IMR-90 (cell line): ENCODE measurements at regions not wholly inside any gene's neighbourhood (a gene's known extent, or its start where the extent isn't known, plus 50 kb on each side); places are given as distances from the start of the nearest gene placed in this dataset.

Experiments
- ATAC-seq: fragments of 200-7000 bp; cut with Tn5 transposase; 2 replicates; pipeline ENCODE4 v1.9.1; 2020; ENCODE audit warnings: low read depth, mild to moderate bottlenecking, moderate library complexity
- BruUV-seq: library from RNA; stranded (reverse); fragments of 400-500 nt; replicated peaks from 2 replicates; lab custom pipeline; 2021; lab: Mats Ljungman, UMichigan
- CTCF ChIA-PET: fragments of 300-600 bp; formaldehyde crosslinking; extraction: SDS; loops from one replicate; lab custom pipeline; 2021; ENCODE audit warnings: antibody characterized with exemption; lab: Yijun Ruan, JAX
- POLR2A ChIA-PET: fragments of 300-600 bp; sonication (Branson Sonifier 250); formaldehyde crosslinking; loops from one replicate; lab custom pipeline; 2022; ENCODE audit warnings: antibody characterized with exemption; ENCODE audit not compliant: unreplicated experiment; lab: Charles Lee
- DNase-seq: peaks from one replicate; pipeline ENCODE4 v3.0.0; 2013
- H2AFZ ChIP-seq: replicated peaks from 2 replicates; pipeline ENCODE3; 2013; ENCODE audit warnings: low read length, mild to moderate bottlenecking; ENCODE audit not compliant: poor library complexity
- H2AK5ac ChIP-seq: 2 replicates; pipeline ENCODE4 v1.6.1; 2013; ENCODE audit warnings: low read depth, low read length, inconsistent platforms
- H2AK9ac ChIP-seq: replicated peaks from 2 replicates; pipeline ENCODE3; 2013; ENCODE audit warnings: mild to moderate bottlenecking, low read depth, low read length, moderate library complexity; ENCODE audit not compliant: poor library complexity
- H2BK120ac ChIP-seq: 2 replicates; pipeline ENCODE4 v1.6.1; 2013; ENCODE audit warnings: low read depth, low read length, inconsistent platforms
- H2BK15ac ChIP-seq: 3 replicates; pipeline ENCODE4 v1.6.1; 2013; ENCODE audit warnings: low read depth, low read length, inconsistent platforms
- H2BK20ac ChIP-seq: 2 replicates; pipeline ENCODE4 v1.6.1; 2013; ENCODE audit warnings: low read depth, mild to moderate bottlenecking, inconsistent platforms, low read length, moderate library complexity
- H2BK5ac ChIP-seq: 2 replicates; pipeline ENCODE4 v1.6.1; 2013; ENCODE audit warnings: mild to moderate bottlenecking, low read depth, low read length, inconsistent platforms; ENCODE audit not compliant: poor library complexity, severe bottlenecking
- H3K14ac ChIP-seq: replicated peaks from 2 replicates; pipeline ENCODE4 v1.6.1; 2013; ENCODE audit warnings: low read depth, low read length, inconsistent platforms
- H3K18ac ChIP-seq: 2 replicates; pipeline ENCODE4 v1.6.1; 2013; ENCODE audit warnings: low read depth, low read length, control low read depth
- H3K23ac ChIP-seq: 2 replicates; pipeline ENCODE4 v1.6.1; 2013; ENCODE audit warnings: low read depth, low read length, inconsistent platforms
- H3K27ac ChIP-seq: 2 replicates; pipeline ENCODE4 v1.5.1; 2013; ENCODE audit warnings: mild to moderate bottlenecking, control low read depth, low read length; ENCODE audit not compliant: insufficient read depth
- H3K27me3 ChIP-seq: 2 replicates; pipeline ENCODE4 v1.6.1; 2013; ENCODE audit warnings: low read length; ENCODE audit not compliant: control insufficient read depth, insufficient read depth
- H3K36me3 ChIP-seq: 2 replicates; pipeline ENCODE4 v1.6.1; 2013; ENCODE audit warnings: low read length, mixed read lengths; ENCODE audit not compliant: control insufficient read depth, insufficient read depth
- H3K4ac ChIP-seq: 2 replicates; pipeline ENCODE4 v1.6.1; 2013; ENCODE audit warnings: low read depth, low read length, inconsistent platforms
- H3K4me1 ChIP-seq: 2 replicates; pipeline ENCODE4 v1.6.1; 2013; ENCODE audit warnings: low read length, mixed read lengths; ENCODE audit not compliant: control insufficient read depth, insufficient read depth
- H3K4me2 ChIP-seq: 2 replicates; pipeline ENCODE4 v1.6.1; 2013; ENCODE audit warnings: low read depth, mild to moderate bottlenecking, control low read depth, low read length, moderate library complexity
- H3K4me3 ChIP-seq: 2 replicates; pipeline ENCODE4 v1.5.1; 2013; ENCODE audit warnings: low read depth, mild to moderate bottlenecking, control low read depth, low read length, moderate library complexity; ENCODE audit not compliant: insufficient read depth
- H3K56ac ChIP-seq: 2 replicates; pipeline ENCODE4 v1.6.1; 2013; ENCODE audit warnings: low read length, inconsistent platforms; ENCODE audit not compliant: insufficient read depth; ENCODE audit errors: extremely low read depth
- H3K79me1 ChIP-seq, 2 experiments: 2 replicates each; pipeline ENCODE4 v1.6.1; 2013; ENCODE audit warnings: low read length in 2 of 2, inconsistent platforms in 1 of 2, low read depth in 1 of 2
- H3K9ac ChIP-seq: 2 replicates; pipeline ENCODE4 v1.6.1; 2013; ENCODE audit warnings: low read depth, low read length, control low read depth
- H3K9me1 ChIP-seq: 2 replicates; pipeline ENCODE4 v1.6.1; 2013; ENCODE audit warnings: low read length, inconsistent platforms; ENCODE audit not compliant: insufficient read depth
- H3K9me3 ChIP-seq: 2 replicates; pipeline ENCODE4 v1.6.1; 2013; ENCODE audit warnings: low read length; ENCODE audit not compliant: control insufficient read depth, insufficient read depth
- H4K20me1 ChIP-seq: 2 replicates; pipeline ENCODE4 v1.6.1; 2013; ENCODE audit warnings: low read length, inconsistent platforms; ENCODE audit not compliant: insufficient read depth
- H4K5ac ChIP-seq: 2 replicates; pipeline ENCODE4 v1.6.1; 2013; ENCODE audit warnings: mild to moderate bottlenecking, low read depth, low read length, control low read depth
- H4K8ac ChIP-seq, 2 experiments: 2 replicates each; pipeline ENCODE4 v1.6.1; 2013; ENCODE audit warnings: low read depth in 2 of 2, low read length in 2 of 2, control low read depth in 1 of 2, inconsistent platforms in 1 of 2
- H4K91ac ChIP-seq: 2 replicates; pipeline ENCODE4 v1.6.1; 2013; ENCODE audit warnings: low read depth, low read length, inconsistent platforms; ENCODE audit not compliant: insufficient read depth
- BHLHE40 ChIP-seq: fragments of 150-350 bp; IDR thresholded peaks from 2 replicates; pipeline ENCODE4 v1.6.1; 2016; ENCODE audit warnings: mild to moderate bottlenecking, low read depth, low read length
- CEBPB ChIP-seq: IDR thresholded peaks from 2 replicates; pipeline ENCODE4 v1.6.1; 2012; ENCODE audit warnings: low read depth, low read length, improper control_type of control experiment
- CHD1 ChIP-seq: IDR thresholded peaks from 2 replicates; pipeline ENCODE4 v1.6.1; 2012; ENCODE audit warnings: low read depth, low read length, improper control_type of control experiment
- CTCF ChIP-seq: conservative IDR thresholded peaks from 2 replicates; pipeline ENCODE4 v1.5.1; 2012; ENCODE audit warnings: mild to moderate bottlenecking, low read depth, low read length, improper control_type of control experiment
- ELK1 ChIP-seq: fragments of 150-350 bp; IDR thresholded peaks from 2 replicates; pipeline ENCODE4 v1.6.1; 2016; ENCODE audit warnings: low read depth, mild to moderate bottlenecking, low read length, moderate library complexity, borderline replicate concordance
- FOS ChIP-seq: fragments of 150-350 bp; IDR thresholded peaks from 2 replicates; pipeline ENCODE4 v1.6.1; 2016; ENCODE audit warnings: low read depth, low read length
- MAFK ChIP-seq: IDR thresholded peaks from 2 replicates; pipeline ENCODE4 v1.6.1; 2012; ENCODE audit warnings: low read depth, low read length, improper control_type of control experiment
- MAZ ChIP-seq: IDR thresholded peaks from 2 replicates; pipeline ENCODE4 v1.6.1; 2012; ENCODE audit warnings: low read depth, mild to moderate bottlenecking, low read length, improper control_type of control experiment, moderate library complexity, borderline replicate concordance
- MXI1 ChIP-seq: IDR thresholded peaks from 2 replicates; pipeline ENCODE4 v1.6.1; 2012; ENCODE audit warnings: low read depth, mild to moderate bottlenecking, low read length, moderate library complexity, borderline replicate concordance
- NFE2L2 ChIP-seq: fragments of 150-350 bp; IDR thresholded peaks from 2 replicates; pipeline ENCODE4 v1.6.1; 2016; ENCODE audit warnings: low read depth, mild to moderate bottlenecking, low read length
- POLR2A ChIP-seq: IDR thresholded peaks from 2 replicates; pipeline ENCODE4 v1.6.1; 2012; ENCODE audit warnings: mild to moderate bottlenecking, low read depth, low read length
- RAD21 ChIP-seq: IDR thresholded peaks from 2 replicates; pipeline ENCODE4 v1.6.1; 2012; ENCODE audit warnings: low read length, improper control_type of control experiment
- RCOR1 ChIP-seq: IDR thresholded peaks from 2 replicates; pipeline ENCODE4 v1.6.1; 2012; ENCODE audit warnings: mild to moderate bottlenecking, low read length, improper control_type of control experiment; ENCODE audit not compliant: insufficient replicate concordance
- RFX5 ChIP-seq: IDR thresholded peaks from 2 replicates; pipeline ENCODE4 v1.8.0; 2012; ENCODE audit warnings: low read depth, mild to moderate bottlenecking, low read length, moderate library complexity
- SMC3 ChIP-seq: fragments of 150-350 bp; IDR thresholded peaks from 2 replicates; pipeline ENCODE4 v1.6.1; 2016; ENCODE audit warnings: low read depth, mild to moderate bottlenecking, antibody characterized with exemption, low read length, moderate library complexity
- USF2 ChIP-seq: fragments of 150-350 bp; IDR thresholded peaks from 2 replicates; pipeline ENCODE4 v1.6.1; 2017; ENCODE audit warnings: mild to moderate bottlenecking, antibody characterized with exemption, low read length, low read depth
- WGBS, 2 experiments: methylation state at CpG; one replicate each; pipeline versions ENCODE4 v1.1.5 to v1.1.7; 2013; ENCODE audit warnings: missing lambda C conversion rate in 2 of 2; ENCODE audit not compliant: insufficient read length in 1 of 2; ENCODE audit errors: extremely low coverage in 2 of 2; 5-methylcytosine and 5-hydroxymethylcytosine counted together
- dilution Hi-C: fragments of 300-500 bp; cut with HindIII; formaldehyde crosslinking; loops from one replicate; pipeline ENCODE4 v1.14.3; 2018; ENCODE audit warnings: low sequenced_read_pairs; ENCODE audit not compliant: unreplicated experiment
- in situ Hi-C: fragments of 300-500 bp; cut with MboI; formaldehyde crosslinking; loops from 3 replicates; pipeline ENCODE4 v1.14.3; 2019; ENCODE audit warnings: low sequenced_read_pairs, inconsistent platforms, mixed read lengths
- intact Hi-C: fragments of 100-400 bp; cut with micrococcal nuclease; formaldehyde crosslinking; loops from 2 replicates; pipeline ENCODE4 v1.10.0; 2022

- Histone ChIP-seq H3K79me1 (no peaks in the 10 kb centered on the region), H2BK15ac (no peak overlapping the region), H4K20me1 (no peaks in the 10 kb centered on the region), H2AFZ (no peak overlapping the region), H3K4me3 (no peak overlapping the region), H3K4me2 (no peak overlapping the region), H3K27ac (no peak overlapping the region), H2AK9ac (no peak overlapping the region), H2BK5ac (no peak overlapping the region), H3K18ac (no peak overlapping the region), H3K9me3 (0 out of 2 replicates have a peak, but pooled peaks cover 4% of the 10 kb centered on the region), H3K27me3 (no peaks in the 10 kb centered on the region), H3K14ac (no peak overlapping the region), H3K9me1 (no peaks in the 10 kb centered on the region), H3K4me1 (no peaks in the 10 kb centered on the region), H3K4ac (no peak overlapping the region), H2BK120ac (no peak overlapping the region), H3K23ac (no peak overlapping the region), H3K9ac (no peak overlapping the region), H2BK20ac (no peak overlapping the region), H3K36me3 (no peaks in the 10 kb centered on the region), H4K5ac (no peak overlapping the region), H3K56ac (no peak overlapping the region), H4K8ac (no peak overlapping the region), H4K91ac (no peak overlapping the region), H2AK5ac (no peak overlapping the region)
- no CpG with 5 or more reads among the region's 2 CpGs for WGBS, 2 experiments
- dilution Hi-C loops, result no loop called here
- DNase-seq (no peak), ATAC-seq (no peak)
- in situ Hi-C loops, result no loop called here
- intact Hi-C loops, result no loop called here
- CTCF ChIA-PET, result no interaction called here
- TF ChIP-seq MAFK (no peak), MAZ (no peak), RCOR1 (no peak), CHD1 (no peak), RFX5 (no peak), POLR2A (no peak), NFE2L2 (no peak), ELK1 (no peak), BHLHE40 (no peak), USF2 (no peak), CTCF (no peak), CEBPB (no peak), SMC3 (no peak), RAD21 (no peak), FOS (no peak), MXI1 (no peak)
- no TSS peak for BruUV-seq
- POLR2A ChIA-PET, result no interaction called here
Measured at GRCh38 chr3:81013360-81013759, 748.1 kb downstream of the GBE1 start.
